ENCODE measurements at regions not wholly inside any gene's neighbourhood (a gene's known extent, or its start where the extent isn't known, plus 50 kb on each side); places are given as distances from the start of the nearest gene placed in this dataset.
"Not testable (repeated sequence)": the region's sequence is repeated elsewhere in the genome, so short reads cannot be mapped to it uniquely, and the experiment has no call there.

DNA sequence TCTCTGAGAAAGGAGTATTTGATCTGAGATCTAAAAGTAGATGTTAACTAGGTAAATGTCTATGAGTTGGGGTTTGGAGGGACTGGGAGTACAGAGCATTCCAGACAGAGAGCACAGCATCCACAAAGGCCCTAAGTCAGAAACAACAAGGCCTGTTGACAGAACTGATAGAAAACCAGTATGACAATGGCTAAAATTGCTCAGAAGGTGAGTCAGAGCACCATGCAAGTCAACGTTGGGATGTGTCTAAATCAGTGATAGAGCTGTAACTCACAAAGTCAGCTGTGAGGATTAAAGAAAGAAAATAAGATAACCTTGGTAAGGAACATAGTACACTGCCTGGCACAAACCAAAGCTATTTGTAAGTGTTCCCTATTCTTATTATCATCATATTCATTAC lies 124.0 kb downstream of the CETN3 start:
- no peak for DNase-seq (ENCODE audit: low spot score)

DNA sequence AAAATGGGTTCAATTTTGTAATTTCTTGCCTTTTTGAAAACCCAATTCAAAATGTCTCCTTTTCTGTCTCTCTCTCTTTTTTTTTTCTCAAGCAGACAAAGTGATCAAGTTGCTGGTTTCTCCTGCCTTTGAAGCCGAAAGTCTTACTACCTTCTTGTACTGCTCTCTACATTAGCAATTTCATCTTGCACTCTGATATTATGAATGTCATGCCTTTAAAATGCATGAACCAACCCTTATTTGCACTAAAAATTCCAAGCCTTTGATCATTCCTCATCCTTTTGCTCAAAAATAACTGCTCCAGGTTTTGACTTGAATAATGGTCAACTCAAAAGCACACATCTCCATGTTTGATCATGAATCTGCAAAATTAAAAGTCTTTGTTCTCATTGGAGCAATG lies 125.2 kb downstream of the CETN3 start:
- no peak for DNase-seq (ENCODE audit: low spot score)

DNA sequence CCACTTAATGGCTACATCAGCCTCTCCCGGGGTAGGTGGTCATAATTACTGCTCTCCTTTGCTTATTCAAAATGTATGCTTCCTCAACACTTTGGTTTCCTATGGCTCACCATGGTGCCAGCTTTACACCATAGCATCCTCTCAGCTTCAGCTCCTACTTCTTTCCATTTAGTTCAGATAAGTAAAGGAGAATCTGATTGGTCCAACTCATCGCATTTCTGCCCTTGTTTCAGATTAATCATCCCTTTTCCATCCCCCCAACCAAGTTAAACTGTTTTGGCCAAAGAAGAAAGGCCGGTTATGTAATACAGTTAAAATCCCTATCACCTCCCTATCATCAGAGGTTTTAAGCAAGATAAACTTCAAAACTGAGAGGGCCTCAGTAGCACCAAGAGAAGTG lies 130.5 kb downstream of the CETN3 start:
- DNase-seq (ENCODE audit: low spot score): no peak

- DNase-seq (ENCODE audit: low spot score): no peak
These were observed 135.3 kb downstream of the CETN3 start for GRCh38 chr5:90274216-90274615.

DNA sequence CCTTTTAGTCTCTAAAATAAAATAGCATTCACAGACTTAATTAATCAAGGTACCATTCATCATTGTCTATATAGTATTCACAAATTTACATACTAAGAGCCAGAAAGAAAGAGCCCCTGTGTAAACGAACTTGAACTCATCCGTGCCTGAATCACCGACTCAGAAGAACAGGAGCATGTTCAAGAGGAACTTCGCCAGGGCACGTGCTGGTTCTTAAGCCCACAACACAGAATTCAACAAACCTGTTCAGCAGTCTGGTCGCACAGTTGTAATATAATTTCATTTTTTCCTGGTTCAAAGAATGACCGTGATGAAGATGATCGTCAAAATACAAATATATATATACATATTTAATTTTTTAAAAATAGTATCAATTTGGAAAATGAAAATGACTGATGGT lies 141.9 kb downstream of the CETN3 start:
- no peak for DNase-seq (ENCODE audit: low spot score)

GRCh38 chr5:90265545-90265857 lies 144.1 kb downstream of the CETN3 start:
- DNase-seq (ENCODE audit: low spot score): no peak

DNA sequence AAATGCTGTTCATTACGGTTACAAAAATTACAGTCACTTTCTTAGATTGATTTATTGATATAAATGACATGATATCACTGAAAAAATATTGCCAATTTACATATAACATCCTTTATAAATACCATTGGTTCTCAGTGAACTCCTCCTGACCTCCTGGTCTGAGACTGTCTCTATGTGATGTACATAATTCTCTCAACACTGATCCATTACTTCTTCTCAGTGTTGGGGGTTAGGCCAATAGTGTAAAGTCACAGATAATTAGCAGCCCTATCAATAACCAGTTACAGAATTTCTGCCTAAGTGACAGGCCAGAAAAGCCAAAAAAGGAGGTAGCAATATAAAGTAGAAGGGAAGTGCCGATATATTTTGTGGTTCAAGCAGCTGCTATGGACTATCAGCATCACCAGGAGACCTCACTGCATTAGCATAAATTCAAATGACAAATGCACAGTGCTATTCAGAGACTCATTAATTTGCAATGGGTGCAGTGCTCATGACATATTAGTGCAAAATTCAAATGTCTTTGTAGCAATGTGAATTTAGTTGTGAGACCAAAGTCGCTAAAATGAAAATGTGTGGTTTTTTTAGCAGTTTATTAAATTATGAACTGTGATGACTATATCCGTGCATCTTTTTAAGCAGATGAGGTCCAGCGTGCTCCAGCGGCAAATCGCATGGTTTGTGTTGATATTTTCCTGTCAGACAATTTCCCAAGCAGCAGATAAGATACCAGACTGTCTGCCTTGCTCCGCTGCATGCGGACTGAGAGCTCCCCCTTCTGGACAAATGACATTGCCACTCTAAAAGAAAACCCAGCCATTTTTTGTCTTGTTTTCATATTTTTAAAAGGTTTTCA lies 144.6 kb downstream of the CETN3 start:
- DNase-seq (ENCODE audit: low spot score): peak; percentile 62

DNA sequence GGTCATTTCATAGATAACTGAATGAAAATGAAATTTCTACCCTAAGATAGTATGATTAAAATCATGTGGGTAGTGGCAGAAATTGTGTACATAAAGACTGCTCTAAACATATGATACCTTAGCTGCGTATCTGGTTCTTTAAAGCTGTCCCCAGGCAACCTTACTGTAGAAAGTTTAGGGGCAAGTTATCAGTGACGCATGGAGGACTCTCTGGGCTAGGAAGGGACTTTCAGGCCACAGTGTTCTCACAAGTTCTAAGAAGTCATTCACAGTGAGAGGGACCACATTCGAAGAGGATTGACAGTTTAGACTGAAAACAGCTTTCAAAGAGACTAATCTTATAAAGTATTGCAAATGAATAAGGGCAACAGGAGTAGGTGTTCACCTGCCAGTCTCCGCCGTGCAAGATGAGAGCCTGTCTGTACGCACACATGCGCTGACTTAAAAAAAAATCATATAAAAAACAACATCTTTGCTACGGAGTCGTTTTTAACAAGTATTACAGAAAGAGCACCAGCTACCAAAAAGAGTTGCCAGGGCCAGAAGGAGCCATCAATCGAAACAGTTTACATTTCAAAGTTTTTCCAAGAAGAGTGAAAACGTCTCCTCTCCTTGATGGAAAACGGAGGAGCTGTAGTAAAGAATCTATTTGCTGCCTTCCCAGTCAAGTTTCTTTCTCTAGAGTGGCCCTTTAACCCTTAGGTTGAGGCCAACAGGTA lies 146.3 kb downstream of the CETN3 start:
- DNase-seq (ENCODE audit: low spot score): no peak

GRCh38 chr5:90251447-90251846 lies 158.1 kb downstream of the CETN3 start:
- no peak for DNase-seq (ENCODE audit: low spot score)

DNA sequence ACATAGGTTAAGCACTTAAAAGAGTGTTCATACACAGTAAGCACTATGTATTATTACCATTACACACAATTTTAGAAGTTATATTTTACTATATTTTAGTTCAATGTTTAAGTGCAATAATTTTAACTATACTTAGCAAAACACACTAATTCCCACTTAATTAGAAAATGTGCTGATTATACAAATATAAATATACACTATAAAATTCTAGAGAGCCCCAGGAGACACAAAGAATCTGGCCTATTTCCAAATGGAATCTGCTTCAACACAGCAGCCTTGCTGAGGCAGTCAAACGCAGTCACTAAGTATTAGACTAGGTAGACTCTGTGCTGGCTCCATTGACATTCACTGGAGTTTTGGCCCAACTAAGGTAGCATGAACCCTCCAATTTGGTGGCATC lies 160.9 kb downstream of the CETN3 start:
- no peak for DNase-seq (ENCODE audit: low spot score)

- not testable (repeated sequence) for DNase-seq (ENCODE audit: low spot score)
These were observed 165.7 kb downstream of the CETN3 start for GRCh38 chr5:90243848-90244247.

- DNase-seq (ENCODE audit: low spot score): no peak
These were observed 176.1 kb downstream of the CETN3 start for GRCh38 chr5:90233476-90233875.

DNA sequence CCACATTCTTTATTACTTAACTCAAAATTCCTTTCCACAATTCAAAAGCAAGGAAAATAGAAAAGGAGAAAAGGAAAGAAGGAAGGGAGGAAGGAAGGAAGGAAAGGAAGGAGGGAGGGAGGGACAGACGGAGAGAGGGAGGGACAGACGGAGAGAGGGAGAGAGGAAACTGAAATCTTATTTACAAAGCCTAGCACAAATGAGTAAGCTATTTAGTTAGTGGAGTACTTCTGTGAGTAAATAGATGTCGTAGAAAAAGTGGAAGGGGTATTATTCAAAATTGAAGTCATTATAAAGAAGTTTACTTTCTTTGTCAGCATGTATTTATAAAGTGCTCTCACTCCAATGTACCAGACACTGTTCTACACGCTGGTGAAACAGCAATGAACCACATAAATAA lies 177.9 kb downstream of the CETN3 start:
- DNase-seq (ENCODE audit: low spot score): no peak

- no peak for DNase-seq (ENCODE audit: low spot score)
These were observed 181.9 kb downstream of the CETN3 start for GRCh38 chr5:90227683-90228082.

GRCh38 chr5:90226433-90227099 lies 183.0 kb downstream of the CETN3 start:
- no peak for DNase-seq (ENCODE audit: low spot score)

- DNase-seq (ENCODE audit: low spot score): no peak
These were observed 185.2 kb downstream of the CETN3 start for GRCh38 chr5:90224342-90224741.

DNA sequence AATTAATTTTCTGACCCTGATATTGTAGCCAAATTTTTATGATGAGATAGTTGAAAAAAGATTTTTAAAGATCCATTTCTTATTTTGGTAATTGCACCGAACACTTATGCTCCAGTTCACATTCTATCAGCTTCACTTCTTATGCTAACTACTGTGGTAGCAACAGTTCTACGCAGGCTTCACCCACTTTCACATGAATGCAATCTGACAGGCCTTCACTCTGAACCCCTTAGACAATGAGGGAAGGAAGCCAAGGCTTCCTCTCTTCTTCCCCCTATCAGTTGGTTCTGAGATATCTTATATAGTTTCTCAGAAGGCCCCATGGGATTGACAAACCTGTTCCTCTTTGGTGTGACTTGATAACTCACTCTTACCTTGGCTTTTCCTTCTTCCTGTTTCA lies 185.8 kb downstream of the CETN3 start:
- no peak for DNase-seq (ENCODE audit: low spot score)

GRCh38 chr5:90221951-90222350 lies 187.6 kb downstream of the CETN3 start:
- peak; percentile 52 for DNase-seq (ENCODE audit: low spot score)

GRCh38 chr5:90220554-90220953 lies 189.0 kb downstream of the CETN3 start:
- DNase-seq (ENCODE audit: low spot score): no peak

DNA sequence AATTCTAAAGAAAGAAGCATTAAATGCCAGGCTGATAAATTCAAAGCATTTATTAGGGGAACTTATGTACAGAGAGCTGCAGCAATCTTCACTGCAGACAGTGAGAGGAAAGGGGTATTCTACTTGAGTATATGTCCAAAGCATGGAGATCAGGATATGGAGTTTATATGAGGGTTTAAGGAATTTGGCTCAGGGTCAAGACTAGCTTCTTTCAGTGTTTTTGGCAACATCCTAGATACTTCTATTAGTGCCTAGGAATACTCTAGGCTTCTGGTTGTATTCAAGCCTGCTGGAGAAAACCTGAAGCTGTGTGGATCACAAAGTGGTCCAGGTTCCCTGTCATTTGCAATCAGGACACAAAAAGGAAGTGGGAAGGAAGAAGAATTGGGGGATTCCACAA lies 194.6 kb downstream of the CETN3 start:
- DNase-seq (ENCODE audit: low spot score): no peak

DNA sequence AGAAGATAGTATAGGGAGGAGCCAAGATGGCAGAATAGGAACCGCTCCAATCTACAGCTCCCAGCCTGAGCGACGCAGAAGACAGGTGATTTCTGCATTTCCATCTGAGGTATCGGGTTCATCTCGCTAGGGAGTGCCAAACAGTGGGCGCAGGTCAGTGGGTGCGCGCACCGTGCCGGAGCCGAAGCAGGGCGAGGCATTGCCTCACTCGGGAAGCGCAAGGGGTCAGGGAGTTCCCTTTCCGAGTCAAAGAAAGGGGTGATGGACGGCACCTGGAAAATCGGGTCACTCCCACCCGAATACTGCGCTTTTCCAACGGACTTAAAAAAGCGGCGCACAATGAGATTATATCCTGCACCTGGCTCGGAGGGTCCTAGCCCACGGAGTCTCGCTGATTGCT lies 201.2 kb downstream of the CETN3 start:
- not testable (repeated sequence) for DNase-seq (ENCODE audit: low spot score)

DNA sequence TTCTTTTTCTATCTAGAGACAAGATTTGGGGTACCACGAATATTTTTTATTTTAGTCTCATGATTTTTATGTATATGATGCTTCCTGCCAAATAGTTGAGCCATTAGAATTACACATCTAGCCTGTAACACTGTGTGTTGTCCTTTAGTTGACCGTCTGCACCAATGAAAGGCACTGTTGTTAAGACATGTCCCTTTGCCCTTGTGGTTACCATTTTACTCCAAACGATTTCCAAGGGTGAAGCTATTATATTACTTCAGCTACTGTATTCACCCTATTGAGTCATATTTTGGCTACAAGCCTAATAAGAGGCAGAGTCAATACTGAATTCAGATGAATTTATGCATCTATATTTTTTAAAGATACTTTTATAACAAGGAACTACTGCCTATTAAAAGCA lies 207.6 kb downstream of the CETN3 start:
- DNase-seq (ENCODE audit: low spot score): peak; percentile 24

DNA sequence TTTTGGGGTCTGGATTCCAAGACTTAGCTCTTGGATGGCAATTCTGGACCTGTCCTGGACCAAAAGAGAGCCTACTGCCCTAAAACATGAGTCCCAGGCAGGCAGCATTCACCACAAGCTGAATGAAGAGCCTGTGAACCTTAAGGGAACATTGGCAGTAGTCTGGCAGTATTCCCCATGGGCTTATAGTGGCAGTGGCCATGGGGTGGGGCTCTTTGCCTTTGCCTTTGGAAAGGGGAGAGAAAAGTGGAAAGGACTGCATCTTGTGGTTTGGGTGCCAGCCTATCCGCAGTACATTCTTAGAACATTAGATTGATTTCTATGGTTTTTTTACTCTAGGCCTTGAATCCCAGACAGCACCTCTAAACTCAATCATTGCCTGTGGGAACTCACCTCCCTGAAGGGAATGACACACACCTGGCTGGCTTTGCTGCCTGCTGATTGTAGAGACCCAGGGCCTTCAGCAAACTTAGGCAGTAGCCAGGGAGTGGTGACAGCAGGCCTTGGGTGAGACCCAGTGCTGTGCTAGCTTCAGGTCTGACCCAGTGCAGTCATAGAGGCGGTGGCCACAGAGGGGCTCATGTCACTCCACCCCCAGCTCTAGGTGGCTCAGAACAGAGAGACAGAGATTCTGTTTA lies 216.3 kb downstream of the CETN3 start:
- DNase-seq (ENCODE audit: low spot score): no peak
